Tongue (tissue), 1 donor: ENCODE measurements at regions not wholly inside any gene's neighbourhood (a gene's known extent, or its start where the extent isn't known, plus 50 kb on each side); places are given as distances from the start of the nearest gene placed in this dataset.
A peak's percentile ranks its signal among the peaks of the same experiment; 100 is the strongest.

Experiments used
- DNase-seq: peaks from one replicate; pipeline ENCODE4 v3.0.0-alpha.2; 2015

DNA sequence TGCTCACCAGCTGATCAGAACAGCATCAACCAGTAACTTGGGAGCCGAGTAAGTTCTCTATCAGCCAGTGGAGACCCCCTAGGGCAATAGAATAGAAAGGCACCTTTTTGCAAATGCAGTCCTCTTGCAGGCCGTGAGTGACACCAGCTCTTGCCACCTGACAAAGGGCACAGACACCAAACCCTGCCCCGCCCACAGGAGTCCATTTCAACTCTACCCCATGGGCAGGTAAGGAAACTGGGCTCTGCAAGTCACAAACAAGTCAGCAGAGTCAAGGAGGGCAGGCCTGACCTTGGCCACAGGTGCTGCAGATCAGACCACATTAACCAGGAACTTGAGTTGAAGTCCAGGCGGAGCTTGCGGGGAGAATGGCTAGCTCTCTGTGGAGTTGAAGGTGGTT, 77.4 kb upstream of the SPATA13 start:
- DNase-seq = no peak

DNA sequence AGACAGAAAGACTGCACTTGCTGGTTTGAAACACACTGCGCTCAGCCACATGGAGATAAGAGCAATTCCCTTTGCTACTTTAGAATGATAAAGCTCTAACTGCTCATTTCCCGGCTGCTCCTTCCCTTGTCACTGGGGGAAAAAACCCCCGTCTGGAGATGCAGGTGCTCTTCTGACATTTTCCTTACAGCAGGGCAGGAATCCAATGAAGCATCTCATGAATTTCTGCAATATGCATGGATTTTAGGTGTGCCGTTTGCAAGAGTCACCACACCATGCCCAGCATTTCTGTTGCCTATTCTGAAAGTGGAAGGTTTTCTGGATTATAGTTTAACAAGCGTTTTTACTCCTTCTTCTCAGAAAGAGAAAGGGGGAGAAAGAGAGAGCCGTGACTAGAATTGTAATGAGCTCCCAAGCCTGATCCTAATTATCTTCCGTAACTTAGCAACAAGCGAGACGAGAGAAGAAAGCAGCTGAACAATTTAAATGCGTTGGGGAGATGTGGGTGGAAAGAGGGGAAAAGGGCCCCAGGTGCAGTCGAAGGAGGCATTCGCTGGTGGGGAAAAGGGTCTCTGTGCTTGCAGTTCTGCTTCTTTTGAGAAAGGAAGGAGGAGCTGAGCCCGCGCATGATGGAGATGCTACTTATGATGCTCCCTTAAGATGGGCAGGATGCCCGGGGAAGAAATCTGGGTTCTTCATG, 76.6 kb upstream of the SPATA13 start:
- peak; percentile 64 for DNase-seq

DNA sequence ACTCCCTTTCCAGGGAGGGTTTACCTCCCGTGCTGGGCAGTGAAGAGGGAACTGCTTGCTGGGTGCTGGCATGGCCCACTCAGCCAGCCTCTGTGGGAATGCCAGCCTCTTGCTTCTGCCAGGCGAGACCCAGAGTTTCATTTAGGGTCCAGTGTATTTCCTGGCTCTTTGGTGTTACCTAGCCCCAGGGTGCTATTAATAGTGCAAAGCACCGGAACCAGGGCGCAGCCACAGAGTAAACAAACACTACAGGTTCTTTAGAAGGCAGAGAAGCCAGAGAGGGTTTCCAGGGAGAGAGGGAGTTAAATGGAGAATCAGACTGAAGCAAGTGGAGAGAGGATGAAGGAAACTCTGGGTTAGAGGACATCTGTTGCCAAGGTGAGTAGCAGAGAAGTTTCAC, 74.9 kb upstream of the SPATA13 start:
- no peak for DNase-seq

DNA sequence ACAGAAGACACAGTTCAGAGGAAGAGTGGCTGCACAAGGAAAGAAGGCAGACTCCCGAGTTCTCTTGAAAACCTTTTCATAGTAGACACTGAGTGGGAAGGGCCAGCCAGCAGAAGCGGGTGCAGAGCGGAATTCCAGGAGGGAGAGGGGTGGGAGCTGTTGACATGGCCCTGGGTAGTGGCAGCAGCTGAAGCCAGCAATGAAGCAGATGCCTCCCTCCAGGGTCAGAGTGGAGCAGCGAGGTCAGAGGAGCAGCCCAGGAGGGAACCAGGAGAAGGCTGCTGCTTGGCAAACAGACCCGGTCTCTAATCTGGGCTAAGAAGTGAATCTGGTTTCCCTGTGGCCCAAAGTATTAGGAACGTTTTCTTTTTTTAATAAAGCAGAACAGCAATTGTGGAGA, 73.9 kb upstream of the SPATA13 start:
- DNase-seq = no peak

DNA sequence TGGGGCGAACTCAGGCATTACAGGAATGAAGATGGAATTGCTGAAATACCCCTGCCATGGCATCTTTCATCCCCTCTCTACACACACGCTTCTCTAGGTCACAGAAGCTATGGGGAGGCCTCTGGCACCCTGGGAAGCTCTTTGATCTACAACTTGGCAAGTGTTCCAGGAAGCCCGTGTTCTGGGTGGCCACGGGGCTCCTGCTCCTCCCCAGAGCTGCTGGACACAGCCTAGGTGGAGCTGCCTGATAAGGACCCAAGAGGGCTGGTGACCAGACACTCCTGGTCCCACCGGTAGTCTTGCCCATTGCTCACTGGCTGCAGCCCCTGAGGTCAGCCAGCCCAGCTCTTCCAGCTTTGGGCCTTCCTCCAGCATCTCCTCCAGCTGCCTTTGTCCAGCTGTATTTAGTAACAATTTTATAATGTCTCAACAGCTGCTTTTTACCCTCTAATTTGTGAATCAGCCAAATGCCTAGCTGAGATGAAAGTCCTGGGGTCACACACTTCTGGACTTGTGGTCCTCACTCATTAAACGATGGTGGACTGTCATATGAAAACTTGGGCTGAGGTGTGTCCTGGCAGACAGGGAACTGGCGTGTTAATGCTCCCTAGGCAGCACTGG, 72.8 kb upstream of the SPATA13 start:
- peak; percentile 31 for DNase-seq

DNA sequence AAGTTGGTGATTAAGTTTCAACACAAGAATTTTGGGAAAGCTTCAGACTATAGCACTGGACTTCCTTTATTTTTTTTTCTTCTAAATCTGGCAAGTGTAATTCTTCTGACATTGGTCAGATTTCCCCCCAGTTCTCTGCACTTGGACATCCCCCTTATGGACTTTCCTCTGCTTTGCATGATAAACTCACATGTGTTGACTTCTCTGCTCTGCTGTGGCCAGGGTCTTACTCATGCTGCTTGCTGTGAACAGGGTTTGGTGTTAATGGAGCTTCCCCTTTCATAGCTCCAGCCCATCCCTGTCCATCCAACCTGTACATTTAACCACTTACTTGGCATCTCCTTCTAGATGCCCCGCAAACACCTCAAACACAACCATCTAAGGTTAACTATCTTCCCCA, 70.5 kb upstream of the SPATA13 start:
- no peak for DNase-seq

DNA sequence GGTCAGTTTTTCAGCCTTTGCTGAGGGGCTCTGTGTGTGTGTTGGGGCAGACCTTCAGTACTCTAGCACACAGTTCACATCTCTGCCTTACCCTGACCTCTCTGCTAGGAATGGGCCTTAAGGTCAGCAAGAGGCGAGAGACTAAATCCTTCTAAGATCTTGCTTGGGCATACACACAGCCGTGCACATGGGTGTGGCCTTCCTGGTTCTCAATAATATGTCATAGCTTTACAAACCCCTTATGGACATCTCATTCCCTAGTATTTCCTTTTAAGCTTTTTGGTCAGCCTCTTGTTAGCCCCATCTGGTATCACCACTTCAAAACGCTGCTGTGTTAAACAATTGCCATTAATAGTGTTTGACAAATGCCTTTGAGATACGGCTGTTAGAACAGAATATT, 69.4 kb upstream of the SPATA13 start:
- no peak for DNase-seq

DNA sequence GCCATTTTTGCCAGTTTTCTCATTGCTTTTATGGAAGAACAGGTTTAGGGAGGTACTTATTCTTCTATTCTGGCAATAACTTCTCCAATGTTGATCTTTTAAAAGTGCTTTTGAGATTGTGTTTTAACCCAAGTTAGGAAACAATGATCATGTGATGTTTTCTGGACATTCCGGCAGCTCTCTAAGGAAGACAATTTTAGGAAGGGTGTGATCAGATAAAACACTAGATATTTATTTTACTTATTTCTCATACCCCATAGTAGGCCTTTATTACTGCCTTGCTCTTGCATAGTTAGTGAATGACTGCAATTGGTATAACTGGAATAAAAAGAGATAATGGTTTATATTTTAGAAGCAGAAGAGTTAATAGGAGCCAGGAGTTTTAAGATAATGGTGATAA, 68.4 kb upstream of the SPATA13 start:
- DNase-seq = no peak

DNA sequence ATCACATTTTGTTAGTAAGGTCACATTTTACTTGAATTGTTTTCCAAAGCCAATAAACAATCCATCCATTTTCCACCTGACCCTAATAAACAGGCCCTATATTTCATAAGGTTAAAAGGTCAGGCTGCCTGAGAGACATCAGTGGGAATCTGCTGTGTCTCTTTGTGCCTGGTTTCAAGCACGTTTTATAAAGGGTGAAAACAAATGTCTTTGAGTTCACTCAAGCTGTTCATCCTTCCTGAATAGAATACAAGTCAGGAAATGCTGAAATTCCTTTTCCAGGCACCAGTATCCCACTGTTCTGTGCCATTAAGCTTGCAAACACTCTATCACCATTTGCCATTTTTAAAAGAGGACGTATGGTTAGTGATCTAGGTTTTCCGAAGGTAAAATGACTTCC, 67.5 kb upstream of the SPATA13 start:
- DNase-seq = no peak

DNA sequence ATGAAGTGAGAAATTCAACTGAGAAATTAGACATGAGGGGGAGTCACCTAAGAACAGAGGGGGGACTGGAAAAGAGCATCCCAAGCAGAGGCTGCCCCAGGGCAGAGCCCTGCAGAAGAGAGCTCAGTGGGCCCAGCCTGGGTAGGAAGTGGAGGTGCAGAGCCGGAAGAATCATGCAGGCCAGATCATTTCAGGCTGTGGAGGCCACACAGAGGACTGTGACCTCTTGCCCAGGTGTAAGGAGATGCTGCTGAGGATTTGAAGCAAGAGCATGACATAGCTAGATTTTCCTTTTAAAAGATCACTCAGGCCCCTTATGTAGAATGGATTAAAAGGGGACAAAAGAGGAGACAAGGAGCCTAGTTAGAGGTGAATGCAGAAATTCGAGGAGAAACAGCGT, 63.9 kb upstream of the SPATA13 start:
- DNase-seq = no peak

DNA sequence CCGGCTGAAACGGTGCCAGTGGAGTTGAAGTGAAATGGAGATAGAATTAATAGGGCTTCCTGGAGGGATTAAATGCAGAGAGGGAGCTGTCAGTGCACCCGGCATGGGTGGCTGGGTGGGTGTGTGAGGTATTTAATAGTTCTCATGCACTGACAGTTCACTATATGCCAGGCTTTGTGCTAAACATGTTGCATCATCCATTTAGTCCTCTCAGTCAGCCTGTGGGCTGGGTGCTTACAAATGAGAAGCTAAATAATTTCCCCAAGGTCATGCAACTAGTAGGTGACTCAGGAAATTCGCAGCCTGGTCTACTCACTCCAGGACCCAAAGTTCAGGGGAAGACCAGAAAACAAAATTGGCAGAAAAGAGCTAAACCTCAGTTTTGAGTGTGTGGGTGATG, 63.5 kb upstream of the SPATA13 start:
- DNase-seq = no peak

DNA sequence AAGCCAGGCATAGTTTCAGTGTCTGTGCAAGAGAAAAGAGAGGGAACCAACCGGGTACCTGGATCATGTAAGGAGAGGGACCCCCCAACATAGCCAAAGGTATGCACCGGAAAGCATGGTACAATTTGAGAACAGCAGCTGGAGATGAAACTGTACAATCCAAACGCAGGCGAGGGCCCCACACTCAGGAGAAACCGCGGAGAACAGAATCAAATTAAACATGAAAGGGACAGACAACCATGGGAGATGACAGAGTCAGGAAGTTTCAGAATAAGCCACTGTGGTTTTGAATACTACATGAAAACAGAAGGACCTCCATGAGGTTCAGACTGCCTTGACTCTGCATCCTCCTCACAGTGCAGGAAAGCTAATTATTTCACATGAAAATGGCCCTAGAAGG, 62.9 kb upstream of the SPATA13 start:
- no peak for DNase-seq

DNA sequence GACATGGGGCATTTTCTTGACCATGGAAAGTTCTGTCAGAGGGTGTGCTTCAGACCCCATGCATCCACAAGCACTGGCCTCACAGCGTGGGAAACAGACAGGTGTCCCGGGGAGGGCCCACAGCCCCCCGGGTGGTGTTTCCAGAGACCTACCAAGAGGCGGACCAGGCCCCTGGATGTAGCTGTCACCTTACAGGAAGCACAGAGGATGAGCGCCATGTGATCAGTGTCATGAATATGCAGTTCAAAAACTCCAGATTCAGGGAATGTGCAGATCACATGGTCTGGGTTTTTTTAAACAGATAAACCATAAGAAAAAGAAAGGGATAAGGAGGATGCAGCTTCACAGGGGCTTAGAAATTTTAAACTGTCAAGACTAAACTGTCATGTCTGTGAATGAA, 61.0 kb upstream of the SPATA13 start:
- no peak for DNase-seq

DNA sequence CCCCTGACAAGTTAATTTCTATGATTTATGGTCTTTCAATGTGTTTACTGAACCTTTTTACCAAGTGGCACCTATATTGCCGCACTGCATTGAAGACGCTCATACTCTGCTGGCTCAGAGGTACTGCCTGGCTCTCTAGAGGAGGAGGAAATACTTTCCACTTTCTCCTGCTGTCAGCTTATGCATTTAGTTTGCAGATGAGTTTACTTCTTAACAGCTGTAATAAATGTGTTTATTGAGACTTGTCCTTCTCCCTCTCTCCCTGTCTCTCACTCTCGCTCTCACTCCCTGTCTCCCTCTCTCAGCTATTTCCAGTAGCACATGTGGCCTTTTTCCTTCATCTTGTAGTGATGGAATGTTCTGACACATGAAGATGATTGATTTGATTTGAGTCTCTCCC, 60.3 kb upstream of the SPATA13 start:
- DNase-seq = no peak

DNA sequence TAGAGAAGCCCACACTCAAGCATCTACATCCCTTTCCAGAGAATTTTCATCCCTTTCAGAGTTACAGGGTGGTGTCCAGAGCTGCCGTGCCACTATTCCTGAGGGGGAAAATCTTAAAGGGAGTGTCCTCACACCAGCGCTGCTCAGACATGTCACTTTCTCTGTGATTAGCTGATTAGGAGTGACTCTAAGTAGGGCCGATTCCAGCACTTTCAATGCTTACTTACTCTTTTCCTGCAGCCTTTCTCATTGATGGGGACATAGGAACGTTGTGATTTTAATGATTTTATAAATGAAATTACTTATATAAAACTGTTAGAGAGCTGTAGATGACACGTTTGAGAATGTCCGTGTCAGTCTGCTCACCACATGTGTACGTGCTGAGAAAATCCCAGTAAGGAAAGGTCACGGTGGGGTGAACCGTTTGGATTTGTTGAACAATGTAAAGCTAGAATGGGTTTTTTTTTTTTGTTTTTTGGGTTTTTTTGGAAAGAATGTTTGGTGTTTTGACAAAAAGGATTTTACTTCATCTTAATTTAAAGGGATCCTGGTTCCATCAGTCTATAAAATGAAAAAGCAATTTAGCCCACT, 56.6 kb upstream of the SPATA13 start:
- DNase-seq = no peak

DNA sequence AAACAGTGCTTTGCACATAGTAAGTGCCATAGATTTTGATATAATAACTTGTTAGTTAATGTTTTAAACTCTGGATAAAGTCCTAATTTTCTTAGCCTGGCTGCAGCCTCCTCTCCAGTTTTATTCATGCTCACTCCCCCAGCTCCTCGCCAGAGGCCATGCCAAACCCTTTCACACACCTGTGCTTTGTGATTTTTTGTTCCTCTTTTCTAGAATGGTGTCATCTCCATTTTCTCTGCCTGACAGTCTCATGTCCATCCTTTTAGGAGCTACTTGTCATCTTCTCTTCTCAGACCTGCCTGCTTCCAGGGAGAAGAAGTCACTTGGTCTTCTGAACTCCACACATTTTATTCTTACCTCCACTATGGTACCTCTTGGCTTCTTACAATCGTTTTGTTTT, 55.8 kb upstream of the SPATA13 start:
- DNase-seq = no peak

DNA sequence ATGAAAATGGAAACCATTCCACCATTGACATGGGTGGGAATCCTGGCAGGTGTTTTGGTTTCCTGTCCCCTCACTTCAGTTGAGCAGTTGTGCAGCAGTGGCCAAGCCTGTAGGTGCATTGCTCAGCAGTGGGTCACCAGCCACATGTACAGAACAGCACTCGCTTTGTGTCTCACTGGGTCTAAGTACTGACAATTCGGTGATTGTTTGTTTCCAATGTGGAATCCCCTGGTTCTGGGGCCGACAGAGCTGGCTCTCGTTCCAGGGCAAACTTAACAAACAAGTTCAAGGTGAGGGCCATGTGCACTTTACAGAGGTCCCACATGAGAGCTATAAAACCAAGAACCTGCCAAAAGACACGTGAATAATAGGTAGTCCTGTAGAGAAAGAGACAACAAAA, 54.1 kb upstream of the SPATA13 start:
- DNase-seq = no peak

DNA sequence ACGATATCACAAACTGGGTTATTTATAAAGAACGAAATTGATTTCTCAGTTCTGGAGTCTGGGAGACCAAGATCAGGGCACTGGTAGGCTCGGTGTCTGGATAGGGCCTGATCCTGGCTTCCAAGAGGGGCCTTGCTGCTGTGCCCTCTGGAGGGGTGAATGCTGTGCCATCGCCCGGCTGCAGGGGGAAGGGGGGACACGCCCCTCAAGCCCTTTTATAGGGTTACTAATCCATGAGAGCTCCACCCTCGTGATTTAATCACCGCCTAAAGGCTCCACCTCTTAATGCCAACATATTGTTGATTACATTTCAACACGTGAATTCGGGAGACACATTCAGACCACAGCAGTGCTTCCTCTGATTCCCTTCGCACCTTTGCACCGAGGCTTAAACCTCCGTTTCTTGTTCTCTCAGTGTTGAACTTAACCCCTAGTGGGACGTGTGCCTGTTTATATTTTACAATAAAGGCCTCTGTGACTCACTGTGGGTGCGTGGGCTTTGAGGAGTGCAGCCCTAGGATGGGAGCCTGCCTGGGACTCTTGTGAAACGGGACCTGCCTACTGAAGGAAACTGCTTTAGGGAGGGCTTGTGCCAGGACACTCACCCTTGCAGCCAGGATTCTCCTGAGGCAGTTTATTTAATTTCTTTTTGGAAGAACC, 52.4 kb upstream of the SPATA13 start:
- no peak for DNase-seq

DNA sequence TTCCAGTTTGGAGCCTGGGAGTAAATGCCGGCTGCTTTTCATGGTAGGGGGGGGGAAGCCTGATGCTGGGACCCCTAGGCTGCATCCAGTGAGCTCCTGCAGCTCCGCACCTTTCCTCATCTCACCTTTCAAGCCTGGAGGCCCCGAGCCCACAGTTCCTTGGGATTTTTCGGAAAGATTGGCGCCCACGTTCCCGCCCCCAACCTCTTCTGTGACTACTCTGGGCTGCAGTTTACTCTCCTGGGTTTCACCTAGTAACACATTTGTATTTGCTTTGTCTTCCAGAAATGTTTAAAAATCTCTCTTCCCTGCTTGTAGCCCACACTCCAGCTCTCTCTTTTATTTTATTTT, 51.9 kb upstream of the SPATA13 start:
- DNase-seq = no peak

DNA sequence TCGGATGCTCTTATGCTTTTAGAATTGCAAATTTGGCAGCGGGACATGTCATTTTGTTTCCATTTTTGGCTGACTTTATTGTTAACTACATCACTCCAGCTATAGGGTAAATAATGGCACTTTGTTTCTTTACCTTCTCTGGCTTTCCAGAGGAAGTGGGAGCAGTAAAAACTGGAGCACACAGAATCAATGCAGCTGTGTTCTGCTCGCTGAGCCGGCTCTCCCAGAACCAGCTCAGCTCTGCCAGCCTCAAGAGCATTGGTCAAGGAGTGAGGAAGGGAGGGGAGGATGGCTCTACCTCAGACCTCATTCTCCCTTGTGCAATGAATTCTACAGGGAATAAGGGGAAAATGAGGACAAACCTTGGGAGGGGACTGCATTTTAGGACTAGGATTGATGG, 50.5 kb upstream of the SPATA13 start:
- no peak for DNase-seq
